Peyer's patch (tissue), 4 donors: ENCODE measurements at regions not wholly inside any gene's neighbourhood (a gene's known extent, or its start where the extent isn't known, plus 50 kb on each side); places are given as distances from the start of the nearest gene placed in this dataset.

Source experiments
- POLR2A ChIP-seq, 2 donors: fragments of 450-650 bp; IDR thresholded peaks; one replicate each; pipeline ENCODE4 v1.5.1; 2017; ENCODE audit warnings: antibody characterized with exemption in 2 of 2, mild to moderate bottlenecking in 2 of 2, moderate library complexity in 2 of 2
- TF ChIP-seq, protein P1 (sequence below), 6 experiments: fragments of 450-650 bp in 4 of 6; fragments of 200-600 bp in 2 of 6; sonication (generic) in 1 of 6; IDR thresholded peaks; one replicate each; pipeline ENCODE4 v1.5.1; 2017 to 2019; ENCODE audit warnings: antibody characterized with exemption in 6 of 6, mild to moderate bottlenecking in 3 of 6, moderate library complexity in 1 of 6

DNA sequence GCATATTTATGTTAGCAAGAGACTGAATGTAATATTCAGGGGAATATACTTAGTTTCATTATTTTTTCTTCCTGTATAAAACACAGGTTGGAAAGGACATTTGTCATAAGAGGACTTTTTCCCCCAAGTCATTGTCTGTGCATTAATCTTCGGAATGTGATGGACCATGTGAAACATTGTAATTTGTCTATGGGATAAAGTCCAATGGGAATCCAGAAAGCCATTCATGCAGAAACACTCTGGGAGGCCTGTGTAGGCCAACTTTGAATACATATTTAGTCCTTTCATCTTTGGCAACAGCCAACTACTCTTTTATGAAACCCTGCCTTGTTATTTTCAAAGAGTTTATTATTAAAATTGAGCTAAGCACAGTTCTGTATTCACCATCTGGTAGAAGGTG lies 386.4 kb downstream of the PIK3C3 start:
- TF ChIP-seq, protein P1, sequence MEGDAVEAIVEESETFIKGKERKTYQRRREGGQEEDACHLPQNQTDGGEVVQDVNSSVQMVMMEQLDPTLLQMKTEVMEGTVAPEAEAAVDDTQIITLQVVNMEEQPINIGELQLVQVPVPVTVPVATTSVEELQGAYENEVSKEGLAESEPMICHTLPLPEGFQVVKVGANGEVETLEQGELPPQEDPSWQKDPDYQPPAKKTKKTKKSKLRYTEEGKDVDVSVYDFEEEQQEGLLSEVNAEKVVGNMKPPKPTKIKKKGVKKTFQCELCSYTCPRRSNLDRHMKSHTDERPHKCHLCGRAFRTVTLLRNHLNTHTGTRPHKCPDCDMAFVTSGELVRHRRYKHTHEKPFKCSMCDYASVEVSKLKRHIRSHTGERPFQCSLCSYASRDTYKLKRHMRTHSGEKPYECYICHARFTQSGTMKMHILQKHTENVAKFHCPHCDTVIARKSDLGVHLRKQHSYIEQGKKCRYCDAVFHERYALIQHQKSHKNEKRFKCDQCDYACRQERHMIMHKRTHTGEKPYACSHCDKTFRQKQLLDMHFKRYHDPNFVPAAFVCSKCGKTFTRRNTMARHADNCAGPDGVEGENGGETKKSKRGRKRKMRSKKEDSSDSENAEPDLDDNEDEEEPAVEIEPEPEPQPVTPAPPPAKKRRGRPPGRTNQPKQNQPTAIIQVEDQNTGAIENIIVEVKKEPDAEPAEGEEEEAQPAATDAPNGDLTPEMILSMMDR (IDR thresholded peaks at IDR 0.05): no peak
- TF ChIP-seq POLR2A (IDR thresholded peaks at IDR 0.05): no peak
